ENCODE measurements at regions not wholly inside any gene's neighbourhood (a gene's known extent, or its start where the extent isn't known, plus 50 kb on each side); places are given as distances from the start of the nearest gene placed in this dataset.

GRCh38 chr12:5186715-5187114 is 143.0 kb downstream of the KCNA5 start:
- TF ChIP-seq ZFX (IDR thresholded peaks at IDR 0.05) (no peak), CTCF (conservative IDR thresholded peaks at IDR 0.05) (no peak)
- H3K27ac ChIP-seq, result no peak overlapping the region

DNA sequence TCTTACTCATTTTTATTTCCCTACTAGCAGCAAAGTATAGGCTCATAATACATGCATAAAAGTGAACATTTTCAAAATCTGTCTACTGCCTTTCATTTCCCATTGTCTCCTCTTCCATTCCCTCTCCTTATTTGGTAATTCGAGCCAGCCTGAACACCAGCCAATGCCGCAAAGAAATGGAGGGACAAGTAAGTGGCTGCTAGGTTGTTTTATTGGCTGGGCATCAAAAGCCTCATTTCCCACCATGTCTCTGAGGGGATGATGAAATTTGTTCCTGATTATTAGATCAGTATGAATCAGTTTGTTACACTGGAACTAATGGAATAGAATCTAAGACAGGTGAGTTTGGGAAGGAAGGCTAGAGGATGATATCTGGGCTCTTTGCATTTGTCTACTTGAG is 143.5 kb downstream of the KCNA5 start:
- H3K27ac ChIP-seq, result no peak overlapping the region
- TF ChIP-seq CTCF (conservative IDR thresholded peaks at IDR 0.05) (no peak), ZFX (IDR thresholded peaks at IDR 0.05) (no peak)

- TF ChIP-seq ZFX (IDR thresholded peaks at IDR 0.05) (no peak), CTCF (conservative IDR thresholded peaks at IDR 0.05) (no peak)
- H3K27ac ChIP-seq, result no peak overlapping the region
Observed at GRCh38 chr12:5188472-5188871, 144.8 kb downstream of the KCNA5 start.

DNA sequence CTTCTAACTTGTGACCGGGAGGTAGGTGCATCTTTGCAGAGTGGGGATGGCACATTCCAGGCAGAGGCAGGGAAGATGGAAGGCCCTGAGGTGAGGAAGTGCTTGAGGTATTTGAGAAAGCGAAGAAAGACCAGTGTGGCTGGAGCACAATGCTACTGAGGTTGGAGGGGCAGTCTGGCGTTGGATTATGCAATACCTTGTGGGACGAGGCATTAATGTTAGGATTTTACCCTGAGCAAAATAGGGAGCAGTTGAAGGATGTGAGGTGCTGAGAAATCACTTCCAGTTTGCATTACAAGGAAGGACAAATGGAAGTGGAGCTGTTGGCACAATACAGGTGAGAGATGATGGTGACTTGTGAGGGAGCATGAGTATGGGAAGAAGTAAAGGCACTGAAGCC is 145.5 kb downstream of the KCNA5 start:
- no peak overlapping the region for H3K27ac ChIP-seq

DNA sequence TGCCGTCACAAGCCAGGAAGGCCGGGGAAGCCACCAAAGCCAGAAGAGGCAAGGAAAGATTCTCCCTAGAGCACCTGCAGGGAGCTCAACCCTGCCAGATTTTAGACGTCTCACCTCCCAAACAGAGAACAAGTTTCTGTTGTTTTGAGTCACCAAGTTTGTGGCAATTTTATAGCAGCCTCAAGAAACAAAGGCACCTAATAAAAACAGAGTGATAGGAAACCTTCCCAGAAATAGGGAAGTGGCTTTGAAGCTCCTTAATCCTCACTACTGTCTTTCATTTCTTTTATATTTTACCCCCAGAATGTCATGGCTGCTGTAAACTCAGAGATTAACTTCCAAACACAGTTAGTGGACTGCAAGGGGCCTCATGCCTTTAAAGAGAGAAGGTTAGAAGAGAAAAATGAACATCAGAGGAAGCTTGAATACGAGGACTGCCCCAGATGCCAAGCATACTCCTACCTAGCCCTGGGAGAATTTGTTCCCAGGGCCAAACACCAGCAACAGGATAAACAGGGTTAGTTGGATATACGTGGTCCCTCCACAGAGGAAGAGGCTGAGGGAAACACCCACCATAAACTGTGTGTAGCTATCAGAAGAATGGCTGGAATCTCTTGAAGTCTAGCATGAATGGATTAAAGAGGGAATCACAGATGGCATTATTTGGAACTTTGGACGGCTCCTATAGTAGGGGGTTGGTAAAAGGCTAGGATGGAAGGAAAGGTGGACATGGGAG is 148.3 kb downstream of the KCNA5 start:
- no peak overlapping the region for H3K27ac ChIP-seq
- TF ChIP-seq ZFX (IDR thresholded peaks at IDR 0.05) (no peak), CTCF (conservative IDR thresholded peaks at IDR 0.05) (no peak)

More for the DNA sequence above, 145.5 kb downstream of the KCNA5 start:
- TF ChIP-seq CTCF (conservative IDR thresholded peaks at IDR 0.05) (no peak), ZFX (IDR thresholded peaks at IDR 0.05) (no peak)

- no peak overlapping the region for H3K27ac ChIP-seq
- no peak for TF ChIP-seq ZFX (IDR thresholded peaks at IDR 0.05)
- no peak for TF ChIP-seq CTCF (conservative IDR thresholded peaks at IDR 0.05)
Observed at GRCh38 chr12:5192726-5193125, 149.0 kb downstream of the KCNA5 start.

GRCh38 chr12:5194306-5194705 is 150.6 kb downstream of the KCNA5 start:
- H3K27ac ChIP-seq, result no peak overlapping the region
- TF ChIP-seq CTCF (conservative IDR thresholded peaks at IDR 0.05) (no peak), ZFX (IDR thresholded peaks at IDR 0.05) (no peak)

Data from C4-2B (cell line).